Sigmoid colon (tissue), 4 donors: ENCODE measurements at regions not wholly inside any gene's neighbourhood (a gene's known extent, or its start where the extent isn't known, plus 50 kb on each side); places are given as distances from the start of the nearest gene placed in this dataset.

Experiments
- CTCF ChIP-seq, 4 experiments: fragments of 450-650 bp in 3 of 4; fragments of 200-600 bp in 1 of 4; IDR thresholded peaks; one replicate each; pipeline ENCODE4 v1.5.1; 2016 to 2019; ENCODE audit warnings: antibody characterized with exemption in 4 of 4, mild to moderate bottlenecking in 3 of 4, moderate library complexity in 2 of 4
- POLR2AphosphoS5 ChIP-seq, 4 donors: sonication (generic); formaldehyde crosslinking; IDR thresholded peaks; one replicate each; pipeline ENCODE4 v1.6.1; 2017; ENCODE audit warnings: antibody characterized with exemption in 4 of 4

- TF ChIP-seq CTCF (IDR thresholded peaks at IDR 0.05): no peak
- no peak for TF ChIP-seq POLR2AphosphoS5 (IDR thresholded peaks at IDR 0.05)
Observed at GRCh38 chr7:19619122-19619521, 89.7 kb downstream of the POLR1F start.
